Endothelial cell (in vitro differentiated cells): ENCODE measurements at regions not wholly inside any gene's neighbourhood (a gene's known extent, or its start where the extent isn't known, plus 50 kb on each side); places are given as distances from the start of the nearest gene placed in this dataset.

Experiments
- DNase-seq: peaks from one replicate; pipeline ENCODE4 v3.0.0; 2021; ENCODE audit warnings: low spot score
- H3K27ac Mint-ChIP-seq: one replicate; pipeline ENCODE4 v1.8.0; 2021; ENCODE audit warnings: mixed read lengths, inconsistent platforms; ENCODE audit not compliant: unreplicated experiment
- H3K27me3 Mint-ChIP-seq: one replicate; pipeline ENCODE4 v1.8.0; 2021; ENCODE audit warnings: mild to moderate bottlenecking, moderate library complexity, mixed read lengths, inconsistent platforms; ENCODE audit not compliant: unreplicated experiment
- H3K36me3 Mint-ChIP-seq: one replicate; pipeline ENCODE4 v1.8.0; 2021; ENCODE audit warnings: mild to moderate bottlenecking, low read depth, mixed read lengths, inconsistent platforms; ENCODE audit not compliant: unreplicated experiment
- H3K4me1 Mint-ChIP-seq: one replicate; pipeline ENCODE4 v1.8.0; 2021; ENCODE audit warnings: mild to moderate bottlenecking, mixed read lengths, inconsistent platforms; ENCODE audit not compliant: unreplicated experiment
- H3K4me3 Mint-ChIP-seq: one replicate; pipeline ENCODE4 v1.8.0; 2021; ENCODE audit warnings: mild to moderate bottlenecking, mixed read lengths, inconsistent platforms; ENCODE audit not compliant: unreplicated experiment
- H3K9me3 Mint-ChIP-seq: one replicate; pipeline ENCODE4 v1.8.0; 2021; ENCODE audit warnings: mixed read lengths, inconsistent platforms; ENCODE audit not compliant: unreplicated experiment
- TF ChIP-seq, protein P1 (sequence below): fragments of 200-600 bp; sonication (generic); IDR thresholded peaks from one replicate; pipeline ENCODE4 v1.5.0; 2021; ENCODE audit warnings: antibody characterized with exemption; ENCODE audit not compliant: unreplicated experiment

DNA sequence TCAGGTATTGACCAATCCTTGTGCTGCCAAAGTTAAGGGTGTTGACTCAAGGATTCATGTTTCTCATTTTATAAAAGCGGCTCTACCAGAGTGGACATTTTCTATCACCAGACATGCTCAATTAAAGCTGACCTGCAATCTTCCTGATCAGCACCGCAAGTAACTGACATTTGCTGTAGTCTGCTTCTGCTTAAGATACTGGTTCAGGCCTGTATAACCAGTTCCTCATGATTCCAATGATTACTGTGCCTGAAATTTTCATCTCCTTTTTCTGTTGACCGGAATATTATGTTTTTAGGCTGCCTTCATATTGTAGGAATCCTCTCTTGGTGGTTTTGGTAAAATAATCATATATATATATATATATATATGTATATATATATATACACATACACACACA lies 160.2 kb upstream of the SPIN4 start:
- H3K27me3 Mint-ChIP-seq = peaks cover 3% of the 10 kb centered on the region
- no peak overlapping the region for H3K27ac Mint-ChIP-seq
- no peaks in the 10 kb centered on the region for H3K36me3 Mint-ChIP-seq
- H3K4me3 Mint-ChIP-seq = no peak overlapping the region
- peaks cover 4% of the 10 kb centered on the region for H3K4me1 Mint-ChIP-seq
- H3K9me3 Mint-ChIP-seq = no peaks in the 10 kb centered on the region
- TF ChIP-seq, protein P1, sequence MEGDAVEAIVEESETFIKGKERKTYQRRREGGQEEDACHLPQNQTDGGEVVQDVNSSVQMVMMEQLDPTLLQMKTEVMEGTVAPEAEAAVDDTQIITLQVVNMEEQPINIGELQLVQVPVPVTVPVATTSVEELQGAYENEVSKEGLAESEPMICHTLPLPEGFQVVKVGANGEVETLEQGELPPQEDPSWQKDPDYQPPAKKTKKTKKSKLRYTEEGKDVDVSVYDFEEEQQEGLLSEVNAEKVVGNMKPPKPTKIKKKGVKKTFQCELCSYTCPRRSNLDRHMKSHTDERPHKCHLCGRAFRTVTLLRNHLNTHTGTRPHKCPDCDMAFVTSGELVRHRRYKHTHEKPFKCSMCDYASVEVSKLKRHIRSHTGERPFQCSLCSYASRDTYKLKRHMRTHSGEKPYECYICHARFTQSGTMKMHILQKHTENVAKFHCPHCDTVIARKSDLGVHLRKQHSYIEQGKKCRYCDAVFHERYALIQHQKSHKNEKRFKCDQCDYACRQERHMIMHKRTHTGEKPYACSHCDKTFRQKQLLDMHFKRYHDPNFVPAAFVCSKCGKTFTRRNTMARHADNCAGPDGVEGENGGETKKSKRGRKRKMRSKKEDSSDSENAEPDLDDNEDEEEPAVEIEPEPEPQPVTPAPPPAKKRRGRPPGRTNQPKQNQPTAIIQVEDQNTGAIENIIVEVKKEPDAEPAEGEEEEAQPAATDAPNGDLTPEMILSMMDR = no peak
- DNase-seq = no peak

DNA sequence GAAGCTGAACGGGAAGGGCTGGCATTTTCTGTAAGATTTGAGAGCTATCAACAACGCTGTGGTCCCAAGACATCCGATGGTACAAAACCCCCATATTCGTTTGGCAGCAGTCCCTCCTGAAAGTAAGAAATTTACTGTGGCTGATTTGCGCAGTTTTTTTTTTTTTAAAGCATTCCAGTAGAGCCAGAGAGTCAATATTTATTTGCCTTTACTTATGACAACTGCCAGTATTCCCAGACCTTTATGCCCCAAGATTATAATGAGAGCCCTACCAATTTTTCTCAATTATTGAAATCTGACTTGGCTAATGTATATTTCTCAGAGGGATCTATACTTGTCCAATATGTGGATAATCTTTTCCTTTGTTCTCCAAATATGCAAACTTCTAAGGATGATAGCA lies 157.5 kb upstream of the SPIN4 start:
- no peak overlapping the region for H3K27ac Mint-ChIP-seq
- TF ChIP-seq, protein P1 = no peak
- DNase-seq = no peak
- no peaks in the 10 kb centered on the region for H3K36me3 Mint-ChIP-seq
- no peaks in the 10 kb centered on the region for H3K9me3 Mint-ChIP-seq
- H3K4me1 Mint-ChIP-seq = peaks cover 11% of the 10 kb centered on the region
- no peak overlapping the region for H3K4me3 Mint-ChIP-seq
- H3K27me3 Mint-ChIP-seq = peaks cover 3% of the 10 kb centered on the region

DNA sequence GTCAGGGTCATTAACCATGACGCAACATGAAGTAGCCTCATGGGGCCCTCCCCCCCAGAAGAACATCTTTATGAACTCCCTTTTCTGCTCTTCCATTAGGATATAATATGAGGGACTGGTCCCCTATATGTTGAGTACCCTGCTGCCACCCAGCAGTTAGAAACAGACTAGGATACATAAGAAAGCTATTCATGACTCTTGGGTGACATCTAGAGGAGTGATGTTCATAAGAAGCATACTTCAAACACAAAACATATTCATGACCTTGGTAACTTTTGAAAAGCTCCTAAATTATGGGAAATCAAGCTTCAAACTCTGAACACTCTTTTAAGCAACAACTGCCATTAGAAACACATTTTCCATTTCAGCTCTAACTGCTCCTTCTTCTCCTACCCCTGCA lies 155.2 kb upstream of the SPIN4 start:
- H3K9me3 Mint-ChIP-seq = no peaks in the 10 kb centered on the region
- peaks cover 14% of the 10 kb centered on the region for H3K4me1 Mint-ChIP-seq
- no peak overlapping the region for H3K4me3 Mint-ChIP-seq
- no peak overlapping the region for H3K27ac Mint-ChIP-seq
- no peaks in the 10 kb centered on the region for H3K36me3 Mint-ChIP-seq
- no peak for DNase-seq
- TF ChIP-seq, protein P1 = no peak
- H3K27me3 Mint-ChIP-seq = peaks cover 3% of the 10 kb centered on the region

DNA sequence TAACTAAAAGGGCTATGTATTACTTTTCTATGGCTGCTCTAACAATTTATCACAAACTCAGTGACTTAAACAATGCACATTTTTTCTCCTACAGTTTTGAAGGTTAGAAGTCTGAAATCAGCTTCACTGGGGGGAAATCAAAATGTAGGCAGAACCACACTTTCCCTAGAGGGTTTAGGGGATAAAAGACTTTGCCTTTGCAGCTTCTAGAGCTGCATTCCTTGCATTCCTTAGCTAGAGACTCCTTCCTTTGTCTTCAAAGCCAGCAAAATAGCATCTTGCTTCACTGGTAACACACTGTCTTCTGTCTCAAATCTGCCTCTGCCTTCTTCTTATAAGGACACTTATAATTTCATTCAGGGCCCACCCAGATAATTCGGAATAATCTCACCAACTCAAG lies 152.4 kb upstream of the SPIN4 start:
- Mint-ChIP-seq H3K9me3 (no peaks in the 10 kb centered on the region), H3K27ac (peak overlapping the region; percentile 62), H3K4me3 (no peak overlapping the region), H3K27me3 (no peaks in the 10 kb centered on the region), H3K36me3 (no peaks in the 10 kb centered on the region), H3K4me1 (peaks cover 14% of the 10 kb centered on the region)
- TF ChIP-seq, protein P1 = no peak
- DNase-seq = no peak

DNA sequence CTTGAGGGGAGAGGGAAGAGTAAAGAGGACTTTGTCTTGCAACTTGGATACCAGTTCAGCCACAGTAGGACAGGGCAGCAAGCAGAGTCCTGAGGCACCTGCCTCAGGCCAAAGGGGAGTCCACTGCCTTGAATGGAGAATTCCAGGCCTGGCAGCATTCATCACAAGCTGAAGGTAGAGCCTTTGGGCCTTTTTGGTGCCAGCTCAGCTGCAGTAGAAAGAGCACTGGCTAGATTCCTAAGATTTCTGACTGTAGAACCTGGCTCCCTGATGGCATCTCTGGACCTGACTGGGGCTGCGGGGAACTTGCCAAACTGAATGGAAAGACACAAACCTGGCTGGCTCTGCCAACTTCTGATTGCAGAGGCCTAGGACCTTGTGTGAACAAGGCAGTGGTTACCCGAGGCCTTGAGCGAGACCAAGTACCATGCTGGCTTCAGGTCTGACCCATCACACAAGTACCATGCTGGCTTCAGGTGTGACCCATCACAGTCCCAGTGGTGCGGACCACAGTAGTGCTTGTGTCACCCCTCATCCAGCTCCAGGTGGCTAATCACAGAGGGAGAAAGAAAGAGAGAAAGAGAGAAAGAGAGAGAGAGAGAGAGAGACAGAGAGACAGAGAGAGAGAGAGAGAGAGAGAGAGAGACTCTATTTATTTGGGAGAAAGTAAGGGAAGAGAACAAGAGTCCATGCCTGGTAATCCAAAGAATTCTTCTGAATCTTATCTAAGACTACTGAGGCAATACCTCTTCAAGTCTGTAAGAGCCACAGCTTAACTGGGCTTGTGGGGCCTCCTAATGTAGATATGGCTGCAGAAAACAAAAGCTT lies 137.6 kb upstream of the SPIN4 start:
- Mint-ChIP-seq H3K36me3 (peaks cover 10% of the 10 kb centered on the region), H3K9me3 (peaks cover 5% of the 10 kb centered on the region), H3K4me1 (no peaks in the 10 kb centered on the region), H3K27me3 (no peaks in the 10 kb centered on the region), H3K27ac (no peak overlapping the region), H3K4me3 (no peak overlapping the region)
- no peak for DNase-seq
- TF ChIP-seq, protein P1 = no peak
